GM19025 (cell line): ENCODE measurements at regions not wholly inside any gene's neighbourhood (a gene's known extent, or its start where the extent isn't known, plus 50 kb on each side); places are given as distances from the start of the nearest gene placed in this dataset.
"Not testable (repeated sequence)": the region's sequence is repeated elsewhere in the genome, so short reads cannot be mapped to it uniquely, and the experiment has no call there.

Source experiments
- ATAC-seq: cut with Tn5 transposase; IDR thresholded peaks from one replicate; pipeline ENCODE4 v1.9.1; 2021; ENCODE audit warnings: mild to moderate bottlenecking, low read depth, moderate library complexity; ENCODE audit not compliant: unreplicated experiment

- ATAC-seq: no peak
These were observed 577.8 kb downstream of the JRKL start for GRCh38 chr11:96967616-96968015.

- ATAC-seq: no peak
These were observed 579.4 kb downstream of the JRKL start for GRCh38 chr11:96969251-96969650.

- ATAC-seq: no peak
These were observed 588.9 kb downstream of the JRKL start for GRCh38 chr11:96978751-96979150.

- no peak for ATAC-seq
These were observed 596.7 kb downstream of the JRKL start for GRCh38 chr11:96986516-96986915.

- ATAC-seq: no peak
These were observed 601.1 kb downstream of the JRKL start for GRCh38 chr11:96990914-96991313.

- ATAC-seq: no peak
These were observed 610.7 kb downstream of the JRKL start for GRCh38 chr11:97000481-97000880.

- ATAC-seq: no peak
These were observed 617.5 kb downstream of the JRKL start for GRCh38 chr11:97007283-97007682.

- ATAC-seq: no peak
These were observed 619.8 kb downstream of the JRKL start for GRCh38 chr11:97009613-97010012.

GRCh38 chr11:97010997-97011396 is 621.2 kb downstream of the JRKL start:
- ATAC-seq: not testable (repeated sequence)

- ATAC-seq: no peak
These were observed 625.5 kb downstream of the JRKL start for GRCh38 chr11:97015327-97015726.

GRCh38 chr11:97019305-97019704 is 629.5 kb downstream of the JRKL start:
- ATAC-seq: no peak

GRCh38 chr11:97019754-97020153 is 629.9 kb downstream of the JRKL start:
- no peak for ATAC-seq

GRCh38 chr11:97022955-97023354 is 633.1 kb downstream of the JRKL start:
- ATAC-seq: no peak

GRCh38 chr11:97028836-97029406 is 639.1 kb downstream of the JRKL start:
- ATAC-seq: no peak

- no peak for ATAC-seq
These were observed 643.4 kb downstream of the JRKL start for GRCh38 chr11:97033178-97033577.

- no peak for ATAC-seq
These were observed 658.7 kb downstream of the JRKL start for GRCh38 chr11:97048481-97048880.

GRCh38 chr11:97060184-97060583 is 670.4 kb downstream of the JRKL start:
- ATAC-seq: no peak

GRCh38 chr11:97069160-97069559 is 679.3 kb downstream of the JRKL start:
- ATAC-seq: no peak

- ATAC-seq: no peak
These were observed 682.6 kb downstream of the JRKL start for GRCh38 chr11:97072420-97072819.

- ATAC-seq: not testable (repeated sequence)
These were observed 686.9 kb downstream of the JRKL start for GRCh38 chr11:97076666-97077065.

GRCh38 chr11:97078443-97078842 is 688.6 kb downstream of the JRKL start:
- ATAC-seq: no peak

- ATAC-seq: no peak
These were observed 689.4 kb downstream of the JRKL start for GRCh38 chr11:97079244-97079643.

GRCh38 chr11:97087419-97087818 is 697.6 kb downstream of the JRKL start:
- ATAC-seq: no peak
